HFF-Myc (cell line): ENCODE measurements at regions not wholly inside any gene's neighbourhood (a gene's known extent, or its start where the extent isn't known, plus 50 kb on each side); places are given as distances from the start of the nearest gene placed in this dataset.
"Not testable (repeated sequence)": the region's sequence is repeated elsewhere in the genome, so short reads cannot be mapped to it uniquely, and the experiment has no call there.

Experiments used
- DNase-seq: peaks from one replicate; pipeline ENCODE4 v3.0.0-alpha.2; 2011; ENCODE audit warnings: low read depth; ENCODE audit errors: extremely low read depth
- H3K4me3 ChIP-seq: replicated peaks from 2 replicates; pipeline ENCODE4 v1.5.1; 2011; ENCODE audit warnings: low read depth, mild to moderate bottlenecking, control low read depth, low read length
- TF ChIP-seq, protein P1 (sequence below): IDR thresholded peaks from 2 replicates; pipeline ENCODE4 v1.5.1; 2012; ENCODE audit warnings: mild to moderate bottlenecking, low read depth, low read length, control low read depth; ENCODE audit errors: missing control alignments

DNA sequence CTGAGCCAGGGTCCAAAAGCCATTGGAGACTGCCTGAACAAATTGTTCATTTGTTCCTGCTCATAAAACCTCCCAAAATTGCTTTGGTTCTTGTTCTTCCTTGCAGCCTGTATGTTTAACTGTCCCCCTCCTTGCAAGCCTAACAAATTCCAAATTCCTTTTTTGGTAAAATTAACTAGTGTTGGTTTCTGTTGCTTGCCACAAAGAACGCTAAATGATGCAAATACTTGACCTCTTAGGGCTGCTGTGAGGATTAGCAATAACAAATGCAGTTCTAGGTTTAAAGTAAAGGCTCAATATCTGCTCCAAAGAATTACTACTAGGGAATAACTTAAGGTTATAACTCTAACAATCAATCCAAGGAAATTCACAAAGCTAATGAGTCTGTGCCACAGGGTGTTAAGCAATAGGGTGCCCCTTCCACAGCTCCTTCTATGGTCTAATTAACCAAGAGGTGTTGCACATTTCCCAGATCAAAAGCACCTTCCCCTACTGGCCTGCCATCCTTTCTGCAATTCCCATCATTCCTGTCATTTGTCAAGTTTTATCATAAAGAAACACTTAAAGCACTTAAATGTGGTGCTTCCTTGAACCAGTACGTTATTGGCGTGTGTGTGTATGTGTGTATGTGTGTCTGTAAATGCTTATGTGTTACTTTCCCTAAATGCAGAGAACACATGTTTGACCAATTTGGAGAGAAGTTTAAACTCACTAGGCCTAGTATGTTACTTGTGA, 110.2 kb downstream of the RAP2A start:
- no peak overlapping the region for H3K4me3 ChIP-seq
- DNase-seq, result no peak
- TF ChIP-seq, protein P1, sequence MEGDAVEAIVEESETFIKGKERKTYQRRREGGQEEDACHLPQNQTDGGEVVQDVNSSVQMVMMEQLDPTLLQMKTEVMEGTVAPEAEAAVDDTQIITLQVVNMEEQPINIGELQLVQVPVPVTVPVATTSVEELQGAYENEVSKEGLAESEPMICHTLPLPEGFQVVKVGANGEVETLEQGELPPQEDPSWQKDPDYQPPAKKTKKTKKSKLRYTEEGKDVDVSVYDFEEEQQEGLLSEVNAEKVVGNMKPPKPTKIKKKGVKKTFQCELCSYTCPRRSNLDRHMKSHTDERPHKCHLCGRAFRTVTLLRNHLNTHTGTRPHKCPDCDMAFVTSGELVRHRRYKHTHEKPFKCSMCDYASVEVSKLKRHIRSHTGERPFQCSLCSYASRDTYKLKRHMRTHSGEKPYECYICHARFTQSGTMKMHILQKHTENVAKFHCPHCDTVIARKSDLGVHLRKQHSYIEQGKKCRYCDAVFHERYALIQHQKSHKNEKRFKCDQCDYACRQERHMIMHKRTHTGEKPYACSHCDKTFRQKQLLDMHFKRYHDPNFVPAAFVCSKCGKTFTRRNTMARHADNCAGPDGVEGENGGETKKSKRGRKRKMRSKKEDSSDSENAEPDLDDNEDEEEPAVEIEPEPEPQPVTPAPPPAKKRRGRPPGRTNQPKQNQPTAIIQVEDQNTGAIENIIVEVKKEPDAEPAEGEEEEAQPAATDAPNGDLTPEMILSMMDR, result no peak

DNA sequence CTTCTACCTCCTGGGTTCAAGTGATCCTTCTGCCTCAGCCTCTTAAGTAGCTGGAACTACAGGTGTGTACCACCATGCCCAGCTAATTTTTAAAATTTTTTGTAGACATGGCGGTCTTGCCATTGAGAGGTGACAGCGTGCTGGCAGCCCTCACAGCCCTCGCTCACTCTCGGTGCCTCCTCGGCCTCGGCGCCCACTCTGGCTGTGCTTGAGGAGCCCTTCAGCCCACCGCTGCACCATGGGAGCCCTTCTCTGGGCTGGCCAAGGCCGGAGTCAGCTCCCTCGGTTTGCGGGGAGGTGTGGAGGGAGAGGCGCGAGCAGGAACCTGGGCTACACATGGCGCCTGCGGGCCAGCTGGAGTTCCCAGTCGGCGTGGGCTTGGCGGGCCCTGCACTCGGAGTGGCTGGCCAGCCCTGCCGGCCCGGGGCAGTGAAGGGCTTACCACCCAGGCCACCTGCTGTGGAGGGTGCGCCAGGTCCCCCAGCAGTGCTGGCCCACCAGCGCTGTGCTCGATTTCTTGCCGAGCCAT, 111.1 kb downstream of the RAP2A start:
- DNase-seq, H3K4me3 ChIP-seq: not testable (repeated sequence)

DNA sequence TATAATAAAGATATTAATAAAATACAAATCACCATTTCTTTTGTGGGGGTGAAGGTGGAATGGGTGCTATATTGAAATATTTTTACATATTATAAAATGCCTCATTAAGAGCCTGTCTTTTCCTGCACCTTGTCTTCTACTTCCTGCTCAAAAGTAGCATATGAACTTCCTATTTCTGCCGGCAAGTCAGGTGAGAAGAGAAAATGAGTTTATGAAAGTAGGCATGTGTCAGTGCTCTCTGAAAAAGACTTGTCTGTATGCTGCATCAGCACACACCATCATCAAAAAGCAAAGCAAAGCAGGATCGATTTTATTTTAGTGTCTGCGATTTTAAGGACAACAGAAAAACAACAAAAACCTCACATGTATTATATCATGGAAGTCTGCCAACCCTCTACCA, 114.2 kb downstream of the RAP2A start:
- DNase-seq, result no peak
- H3K4me3 ChIP-seq, result no peak overlapping the region
- TF ChIP-seq, protein P1, result no peak

DNA sequence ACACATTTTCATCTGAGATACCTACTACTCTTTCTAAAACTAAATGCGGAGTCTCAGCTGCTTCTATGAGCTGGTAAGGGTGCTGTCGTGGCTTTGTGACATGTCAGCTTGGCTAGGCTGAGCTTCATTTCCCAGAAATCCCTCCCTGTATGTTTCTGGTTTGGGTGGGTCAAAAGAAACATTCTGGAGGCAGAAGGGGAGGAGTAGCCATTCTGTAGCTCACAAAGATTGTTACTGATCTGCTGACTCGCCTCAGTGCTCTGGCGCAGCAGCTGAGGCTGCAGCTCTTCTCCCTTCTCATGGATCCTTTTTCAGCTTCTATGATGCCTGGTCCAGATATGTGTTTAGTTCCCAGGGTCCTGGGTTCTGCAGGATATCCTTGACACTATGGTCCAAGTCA, 114.7 kb downstream of the RAP2A start:
- no peak overlapping the region for H3K4me3 ChIP-seq
- DNase-seq, result no peak
- TF ChIP-seq, protein P1, result no peak

DNA sequence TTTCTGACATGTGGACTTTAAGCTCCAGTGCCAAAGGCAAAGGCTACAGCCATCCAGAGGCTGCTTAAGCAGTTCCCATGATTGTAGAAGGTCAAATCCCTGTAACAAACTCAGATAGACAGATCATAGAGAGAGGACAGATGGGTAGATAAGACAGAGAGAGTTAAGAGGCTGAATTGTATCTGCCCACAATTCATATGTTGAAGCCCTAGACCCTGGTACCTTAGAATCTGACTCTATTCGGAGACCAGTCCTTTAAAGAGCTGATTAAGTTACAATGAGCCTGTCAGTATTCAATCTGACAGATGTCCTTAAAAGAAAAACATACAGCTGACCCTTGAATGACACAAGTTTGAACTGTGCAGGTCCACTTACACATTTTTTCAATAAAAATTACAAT, 115.2 kb downstream of the RAP2A start:
- TF ChIP-seq, protein P1, result no peak
- no peak overlapping the region for H3K4me3 ChIP-seq
- no peak for DNase-seq

DNA sequence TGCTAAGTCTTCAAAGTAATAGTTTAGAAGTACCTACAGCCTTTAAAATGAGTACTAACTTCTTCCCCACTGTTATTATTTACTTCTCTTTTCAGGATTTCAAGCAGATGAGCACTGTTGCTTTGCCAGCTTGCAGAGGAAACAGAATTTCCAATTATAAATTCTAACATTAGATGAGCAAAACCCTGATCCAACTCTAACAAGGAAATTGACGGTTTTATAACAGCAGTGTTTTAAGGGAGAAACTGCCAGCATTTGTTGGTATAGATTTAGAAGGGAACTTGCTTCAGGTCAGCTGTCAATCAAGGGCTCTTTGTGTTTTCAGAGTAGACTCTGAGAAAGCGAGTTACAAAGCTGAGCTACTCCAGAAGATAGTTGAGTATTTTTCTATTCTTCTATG, 120.5 kb downstream of the RAP2A start:
- H3K4me3 ChIP-seq, result no peak overlapping the region
- no peak for DNase-seq
- TF ChIP-seq, protein P1, result no peak

DNA sequence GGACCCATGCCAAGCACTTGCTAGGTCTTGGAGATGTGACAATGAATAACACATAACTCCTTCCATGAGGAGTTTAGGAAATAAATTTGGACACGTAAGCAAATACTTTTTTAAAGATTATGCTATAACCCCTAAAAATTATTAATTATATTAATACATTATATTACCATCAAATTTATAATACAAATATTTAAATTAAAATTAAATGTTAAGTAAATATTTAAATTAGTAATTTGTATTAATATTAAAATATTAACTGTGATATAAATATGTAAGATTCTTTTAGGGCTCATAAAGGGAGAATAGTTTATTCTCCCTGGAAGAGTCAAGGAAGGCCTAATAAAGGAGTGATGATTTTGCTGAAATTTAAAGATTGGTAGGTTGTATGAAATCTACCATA, 121.1 kb downstream of the RAP2A start:
- DNase-seq, result no peak
- H3K4me3 ChIP-seq, result no peak overlapping the region
- TF ChIP-seq, protein P1, result no peak
